A549 (cell line): ENCODE measurements at regions not wholly inside any gene's neighbourhood (a gene's known extent, or its start where the extent isn't known, plus 50 kb on each side); places are given as distances from the start of the nearest gene placed in this dataset.

Experiments
- ATAC-seq, 2 experiments: fragments of 200-7000 bp in 1 of 2; fragments of >200 bp in 1 of 2; cut with Nextera tagmentation in 1 of 2; cut with Tn5 transposase in 1 of 2; 3 replicates each; pipeline versions ENCODE4 v1.8.0 to v1.9.1; 2018 to 2020; ENCODE audit warnings: mild to moderate bottlenecking in 1 of 2, moderate library complexity in 1 of 2
- CTCF ChIA-PET: fragments of 300-600 bp; sonication (Branson Sonifier 250); formaldehyde crosslinking; extraction: SDS; loops from one replicate; lab custom pipeline; 2021; ENCODE audit warnings: antibody characterized with exemption, inconsistent platforms; lab: Yijun Ruan, JAX
- POLR2A ChIA-PET: fragments of 350-600 bp; formaldehyde crosslinking; extraction: SDS; loops from one replicate; lab custom pipeline; 2021; ENCODE audit warnings: antibody characterized with exemption, inconsistent platforms; lab: Yijun Ruan, JAX
- DNase-seq, 2 experiments: peaks; one replicate each; pipeline versions ENCODE4 v3.0.0 to v3.0.0-alpha.2; 2011 to 2016; ENCODE audit warnings: low read depth in 1 of 2, low spot score in 1 of 2
- FAIRE-seq: peaks from 2 replicates; lab custom pipeline; 2011; peaks lifted over from hg19 to GRCh38; lab: Jason Lieb, UNC
- H3K27ac ChIP-seq, 2 experiments: fragments of >200 bp; sonication (Bioruptor Twin); formaldehyde crosslinking; 3 replicates each; pipeline ENCODE4 v1.5.1; 2016 to 2017
- H3K4me1 ChIP-seq: fragments of >200 bp; sonication (Bioruptor Twin); formaldehyde crosslinking; 3 replicates; pipeline ENCODE4 v1.6.1; 2016
- H3K4me2 ChIP-seq: fragments of >200 bp; sonication (Bioruptor Twin); formaldehyde crosslinking; 3 replicates; pipeline ENCODE4 v1.6.1; 2016
- H3K4me3 ChIP-seq: fragments of >200 bp; sonication (Bioruptor Twin); formaldehyde crosslinking; 3 replicates; pipeline ENCODE4 v1.5.1; 2016
- H3K9me3 ChIP-seq: fragments of >200 bp; sonication (Bioruptor Twin); formaldehyde crosslinking; 3 replicates; pipeline ENCODE4 v1.6.1; 2016
- CBX8 ChIP-seq: fragments of 200-600 bp; sonication (generic); IDR thresholded peaks from 2 replicates; pipeline ENCODE4 v1.6.1; 2016
- EP300 ChIP-seq, 2 experiments: fragments of >200 bp; sonication (Bioruptor Twin); formaldehyde crosslinking; IDR thresholded peaks; 2 replicates in 1 of 2; 3 replicates in 1 of 2; pipeline ENCODE4 v1.6.1; 2016 to 2017
- ESRRA ChIP-seq: fragments of 150-350 bp; IDR thresholded peaks from 2 replicates; pipeline ENCODE4 v1.6.1; 2014; ENCODE audit warnings: mild to moderate bottlenecking, low read length, borderline replicate concordance
- HMGXB4 ChIP-seq: fragments of 250-450 bp; sonication (Bioruptor Pico); IDR thresholded peaks from 2 replicates; pipeline ENCODE4 v1.5.0; 2021; ENCODE audit warnings: mild to moderate bottlenecking, moderate library complexity, borderline replicate concordance
- HOXA7 ChIP-seq: fragments of 250-450 bp; sonication (Bioruptor Pico); IDR thresholded peaks from 2 replicates; pipeline ENCODE4 v1.5.0; 2020; ENCODE audit warnings: mild to moderate bottlenecking, moderate library complexity
- HOXB13 ChIP-seq: fragments of 250-450 bp; sonication (Bioruptor Pico); IDR thresholded peaks from 2 replicates; pipeline ENCODE4 v1.5.0; 2020; ENCODE audit warnings: low read depth, mild to moderate bottlenecking, moderate library complexity
- HOXB5 ChIP-seq: fragments of 250-450 bp; sonication (Bioruptor Pico); IDR thresholded peaks from 2 replicates; pipeline ENCODE4 v1.5.0; 2020; ENCODE audit warnings: mild to moderate bottlenecking, moderate library complexity
- MAX ChIP-seq: IDR thresholded peaks from 2 replicates; pipeline ENCODE4 v1.6.1; 2012
- NFE2L2 ChIP-seq: fragments of 150-350 bp; conservative IDR thresholded peaks from 2 replicates; pipeline ENCODE4 v1.6.1; 2014; ENCODE audit warnings: low read length
- RCOR1 ChIP-seq: fragments of 150-350 bp; IDR thresholded peaks from 2 replicates; pipeline ENCODE4 v1.6.1; 2014; ENCODE audit warnings: antibody characterized with exemption, low read length, low read depth
- ZFP36 ChIP-seq: fragments of 450-650 bp; IDR thresholded peaks from 2 replicates; pipeline ENCODE4 v1.6.1; 2014; ENCODE audit warnings: borderline replicate concordance; ENCODE audit not compliant: partially characterized antibody
- WGBS: methylation state at CpG from one replicate; pipeline ENCODE4 v1.1.6; 2017; ENCODE audit errors: missing lambda C conversion rate; 5-methylcytosine and 5-hydroxymethylcytosine counted together
- small RNA-seq, 6 experiments: library from RNA; depleted of rRNA; stranded (forward); fragments of <200 nt; gene quantifications; one replicate each; pipeline ENCODE3, GENCODE V24; 2012
- TF ChIP-seq, protein P1 (sequence below): IDR thresholded peaks from 2 replicates; pipeline ENCODE4 v1.6.1; 2012

- H3K27ac ChIP-seq, result no peak overlapping the region
- H3K4me1 ChIP-seq, result no peaks in the 10 kb centered on the region
- 84% methylated on average over 11 of the region's 11 CpGs for WGBS
- H3K4me2 ChIP-seq, result no peak overlapping the region
- TF ChIP-seq MAX, result no peak
- no peak for TF ChIP-seq EP300 (IDR thresholded peaks at IDR 0.05)
- TF ChIP-seq ZFP36, result no peak
- no peak for TF ChIP-seq HMGXB4 (CRISPR knock-in tag)
- TF ChIP-seq NFE2L2, result no peak
- TF ChIP-seq HOXB13 (CRISPR knock-in tag), result no peak
- TF ChIP-seq HOXA7 (CRISPR knock-in tag), result no peak
- no peak for TF ChIP-seq CBX8
- TF ChIP-seq, protein P1, sequence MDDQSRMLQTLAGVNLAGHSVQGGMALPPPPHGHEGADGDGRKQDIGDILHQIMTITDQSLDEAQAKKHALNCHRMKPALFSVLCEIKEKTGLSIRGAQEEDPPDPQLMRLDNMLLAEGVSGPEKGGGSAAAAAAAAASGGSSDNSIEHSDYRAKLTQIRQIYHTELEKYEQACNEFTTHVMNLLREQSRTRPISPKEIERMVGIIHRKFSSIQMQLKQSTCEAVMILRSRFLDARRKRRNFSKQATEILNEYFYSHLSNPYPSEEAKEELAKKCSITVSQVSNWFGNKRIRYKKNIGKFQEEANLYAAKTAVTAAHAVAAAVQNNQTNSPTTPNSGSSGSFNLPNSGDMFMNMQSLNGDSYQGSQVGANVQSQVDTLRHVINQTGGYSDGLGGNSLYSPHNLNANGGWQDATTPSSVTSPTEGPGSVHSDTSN, result no peak
- no peak for TF ChIP-seq RCOR1
- no peak for TF ChIP-seq HOXB5
- TF ChIP-seq ESRRA, result no peak
- no peak for ATAC-seq
- POLR2A ChIA-PET, result no interaction called here
- no peak for DNase-seq
- H3K9me3 ChIP-seq, result no peaks in the 10 kb centered on the region
- no peak overlapping the region for H3K4me3 ChIP-seq
- FAIRE-seq, result no peak
- CTCF ChIA-PET, result no interaction called here
These were observed 187.6 kb downstream of the KATNIP start for GRCh38 chr16:27737513-27737912.

Small RNAs in the stretch of these regions (small RNA-seq; reads per million reads assigned to genes)
- 0 reads per million in 6 experiments for gene RF00019
